Upper lobe of left lung (tissue), 6 donors: ENCODE measurements at regions not wholly inside any gene's neighbourhood (a gene's known extent, or its start where the extent isn't known, plus 50 kb on each side); places are given as distances from the start of the nearest gene placed in this dataset.

Source experiments
- ATAC-seq, 2 donors: fragments of 200-7000 bp; cut with Tn5 transposase; one replicate each; pipeline ENCODE4 v1.9.1; 2022; ENCODE audit warnings: mild to moderate bottlenecking in 2 of 2, moderate library complexity in 2 of 2; ENCODE audit not compliant: low FRiP score in 2 of 2
- DNase-seq, 2 donors: peaks; one replicate each; pipeline ENCODE4 v3.0.0-alpha.2; 2019 to 2020
- H3K27ac ChIP-seq, 4 donors: fragments of 200-600 bp; sonication (generic); one replicate each; pipeline ENCODE4 v1.5.1; 2016 to 2019
- H3K27me3 ChIP-seq, 4 donors: fragments of 200-600 bp; sonication (generic); one replicate each; pipeline ENCODE4 v1.5.1; 2017 to 2019
- H3K36me3 ChIP-seq, 4 donors: fragments of 200-600 bp; sonication (generic); one replicate each; pipeline ENCODE4 v1.5.1; 2016 to 2019
- H3K4me1 ChIP-seq, 4 donors: fragments of 200-600 bp; sonication (generic); one replicate each; pipeline ENCODE4 v1.5.1; 2018 to 2019
- H3K4me3 ChIP-seq, 4 donors: fragments of 200-600 bp; sonication (generic); one replicate each; pipeline ENCODE4 v1.5.1; 2017 to 2019; ENCODE audit warnings: mild to moderate bottlenecking in 2 of 4, moderate library complexity in 1 of 4
- H3K9me3 ChIP-seq, 4 donors: fragments of 200-600 bp; sonication (generic); one replicate each; pipeline ENCODE4 v1.5.1; 2018 to 2019
- CTCF ChIP-seq, 6 experiments: fragments of 450-650 bp in 4 of 6; fragments of 200-600 bp in 2 of 6; sonication (generic) in 2 of 6; IDR thresholded peaks; one replicate each; pipeline ENCODE4 v1.5.1; 2016 to 2019; ENCODE audit warnings: antibody characterized with exemption in 6 of 6
- EP300 ChIP-seq, 4 donors: sonication (generic); formaldehyde crosslinking; IDR thresholded peaks; one replicate each; pipeline ENCODE4 v1.5.1; 2017; ENCODE audit warnings: antibody characterized with exemption in 4 of 4, control low read depth in 2 of 4
- POLR2A ChIP-seq, 4 donors: fragments of 450-650 bp; IDR thresholded peaks; one replicate each; pipeline ENCODE4 v1.5.1; 2016 to 2017; ENCODE audit warnings: antibody characterized with exemption in 4 of 4, mild to moderate bottlenecking in 2 of 4
- POLR2AphosphoS5 ChIP-seq, 2 donors: sonication (generic); formaldehyde crosslinking; IDR thresholded peaks; one replicate each; pipeline ENCODE4 v1.5.1; 2017; ENCODE audit warnings: antibody characterized with exemption in 2 of 2
- WGBS, 2 donors: methylation state at CpG; one replicate each; pipeline ENCODE4 v1.1.5; 2017 to 2018; 5-methylcytosine and 5-hydroxymethylcytosine counted together
- donor health status: DM: no; HTN: no; CAD: no; lungs with moderate emphysema.
- donor health status: DM: no; HTN: yes; CAD: no; lungs with severe emphysema.

GRCh38 chr10:55146032-55146431 is 345.0 kb upstream of the PCDH15 start:
- Histone ChIP-seq H3K36me3 (no peaks in the 10 kb centered on the region), H3K9me3 (no peaks in the 10 kb centered on the region), H3K4me1 (no peaks in the 10 kb centered on the region), H3K27me3 (no peaks in the 10 kb centered on the region), H3K27ac (no peak overlapping the region), H3K4me3 (no peak overlapping the region)
- TF ChIP-seq CTCF (IDR thresholded peaks at IDR 0.05) (no peak), EP300 (IDR thresholded peaks at IDR 0.05) (no peak), POLR2A (IDR thresholded peaks at IDR 0.05) (no peak), POLR2AphosphoS5 (IDR thresholded peaks at IDR 0.05) (no peak)
- ATAC-seq (no peak), DNase-seq (no peak)
- 63 to 64% methylated on average over 5 of the region's 5 CpGs for WGBS, 2 donors

- Histone ChIP-seq H3K4me3 (no peak overlapping the region), H3K36me3 (no peaks in the 10 kb centered on the region), H3K27ac (no peak overlapping the region), H3K4me1 (no peaks in the 10 kb centered on the region), H3K27me3 (no peaks in the 10 kb centered on the region), H3K9me3 (no peaks in the 10 kb centered on the region)
- WGBS, 2 donors, result 75 to 77% methylated on average over 2 of the region's 2 CpGs
- ATAC-seq (no peak), DNase-seq (no peak)
- TF ChIP-seq POLR2AphosphoS5 (IDR thresholded peaks at IDR 0.05) (no peak), EP300 (IDR thresholded peaks at IDR 0.05) (no peak), CTCF (IDR thresholded peaks at IDR 0.05) (no peak), POLR2A (IDR thresholded peaks at IDR 0.05) (no peak)
Measured at GRCh38 chr10:55144001-55144400, 343.0 kb upstream of the PCDH15 start.

GRCh38 chr10:55141892-55142291 is 340.9 kb upstream of the PCDH15 start:
- H3K27me3 ChIP-seq, result no peaks in the 10 kb centered on the region
- no peak overlapping the region for H3K4me3 ChIP-seq
- DNase-seq (no peak), ATAC-seq (no peak)
- H3K36me3 ChIP-seq, result no peaks in the 10 kb centered on the region
- TF ChIP-seq POLR2A (IDR thresholded peaks at IDR 0.05) (no peak), EP300 (IDR thresholded peaks at IDR 0.05) (no peak), CTCF (IDR thresholded peaks at IDR 0.05) (no peak), POLR2AphosphoS5 (IDR thresholded peaks at IDR 0.05) (no peak)
- H3K4me1 ChIP-seq, result no peaks in the 10 kb centered on the region
- H3K9me3 ChIP-seq, result peaks cover 0 to 9% (median 0%) of the 10 kb centered on the region in 4 donors
- H3K27ac ChIP-seq, result no peak overlapping the region

- H3K27ac ChIP-seq, result no peak overlapping the region
- peaks cover 0 to 13% (median 0%) of the 10 kb centered on the region in 4 donors for H3K9me3 ChIP-seq
- no peaks in the 10 kb centered on the region for H3K4me1 ChIP-seq
- no peak for DNase-seq
- WGBS, 2 donors, result 90 to 99% methylated on average over 2 of the region's 2 CpGs
- H3K4me3 ChIP-seq, result no peak overlapping the region
- H3K36me3 ChIP-seq, result no peaks in the 10 kb centered on the region
- TF ChIP-seq CTCF (IDR thresholded peaks at IDR 0.05), result no peak
- no peak for TF ChIP-seq EP300 (IDR thresholded peaks at IDR 0.05)
- TF ChIP-seq POLR2A (IDR thresholded peaks at IDR 0.05), result no peak
- no peak for TF ChIP-seq POLR2AphosphoS5 (IDR thresholded peaks at IDR 0.05)
- H3K27me3 ChIP-seq, result no peaks in the 10 kb centered on the region
- ATAC-seq, result no peak
Measured at GRCh38 chr10:55137063-55137462, 336.0 kb upstream of the PCDH15 start.

- no peak for DNase-seq
- ATAC-seq, result no peak
- WGBS, 2 donors, result 98% methylated on average over 2 of the region's 2 CpGs
- Histone ChIP-seq H3K4me3 (no peak overlapping the region), H3K27ac (no peak overlapping the region), H3K9me3 (no peaks in the 10 kb centered on the region), H3K4me1 (no peaks in the 10 kb centered on the region), H3K27me3 (no peaks in the 10 kb centered on the region), H3K36me3 (no peaks in the 10 kb centered on the region)
- no peak for TF ChIP-seq EP300 (IDR thresholded peaks at IDR 0.05)
- no peak for TF ChIP-seq POLR2A (IDR thresholded peaks at IDR 0.05)
- no peak for TF ChIP-seq POLR2AphosphoS5 (IDR thresholded peaks at IDR 0.05)
- TF ChIP-seq CTCF (IDR thresholded peaks at IDR 0.05), result no peak
Measured at GRCh38 chr10:55104738-55105137, 303.7 kb upstream of the PCDH15 start.
